ENCODE measurements at regions not wholly inside any gene's neighbourhood (a gene's known extent, or its start where the extent isn't known, plus 50 kb on each side); places are given as distances from the start of the nearest gene placed in this dataset.

DNA sequence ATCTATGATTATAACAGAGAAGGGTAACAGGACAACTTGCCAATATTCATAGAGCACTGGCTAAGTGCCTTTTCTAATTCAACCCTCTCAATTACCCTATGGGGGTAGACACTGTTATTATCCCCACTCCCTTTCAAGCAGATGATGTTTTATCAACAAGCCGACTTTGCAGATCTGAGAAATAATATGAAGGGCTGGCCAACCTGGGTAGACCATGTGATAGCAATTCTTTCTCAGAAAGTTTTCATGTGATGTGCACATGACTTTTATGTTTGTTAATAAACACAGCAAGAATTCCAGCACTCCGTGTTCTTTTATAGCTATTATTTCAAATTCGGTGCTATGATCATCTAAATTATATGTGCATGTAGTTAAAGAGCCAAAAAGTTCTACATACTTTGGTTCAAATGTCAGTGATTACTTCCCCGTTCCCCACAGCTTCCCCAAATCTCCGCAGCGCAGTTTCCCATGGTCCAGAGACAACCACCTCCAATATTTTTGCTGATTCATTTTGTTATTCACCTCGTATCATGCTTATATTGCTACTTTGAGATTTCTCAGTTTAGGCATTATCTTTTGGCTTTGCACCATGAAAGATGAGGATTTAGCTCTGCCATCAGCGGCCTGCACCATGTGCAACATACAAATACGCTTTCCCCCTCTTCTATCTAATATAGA lies 96.7 kb upstream of the GADD45A start:
- TF ChIP-seq, protein P1, sequence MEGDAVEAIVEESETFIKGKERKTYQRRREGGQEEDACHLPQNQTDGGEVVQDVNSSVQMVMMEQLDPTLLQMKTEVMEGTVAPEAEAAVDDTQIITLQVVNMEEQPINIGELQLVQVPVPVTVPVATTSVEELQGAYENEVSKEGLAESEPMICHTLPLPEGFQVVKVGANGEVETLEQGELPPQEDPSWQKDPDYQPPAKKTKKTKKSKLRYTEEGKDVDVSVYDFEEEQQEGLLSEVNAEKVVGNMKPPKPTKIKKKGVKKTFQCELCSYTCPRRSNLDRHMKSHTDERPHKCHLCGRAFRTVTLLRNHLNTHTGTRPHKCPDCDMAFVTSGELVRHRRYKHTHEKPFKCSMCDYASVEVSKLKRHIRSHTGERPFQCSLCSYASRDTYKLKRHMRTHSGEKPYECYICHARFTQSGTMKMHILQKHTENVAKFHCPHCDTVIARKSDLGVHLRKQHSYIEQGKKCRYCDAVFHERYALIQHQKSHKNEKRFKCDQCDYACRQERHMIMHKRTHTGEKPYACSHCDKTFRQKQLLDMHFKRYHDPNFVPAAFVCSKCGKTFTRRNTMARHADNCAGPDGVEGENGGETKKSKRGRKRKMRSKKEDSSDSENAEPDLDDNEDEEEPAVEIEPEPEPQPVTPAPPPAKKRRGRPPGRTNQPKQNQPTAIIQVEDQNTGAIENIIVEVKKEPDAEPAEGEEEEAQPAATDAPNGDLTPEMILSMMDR (IDR thresholded peaks at IDR 0.05; ENCODE audit: low read depth, low read length): no peak
- TF ChIP-seq EZH2phosphoT487 (IDR thresholded peaks at IDR 0.05; ENCODE audit: low read depth): no peak

All from OCI-LY3 (cell line).